Kidney (tissue), 13 donors: ENCODE measurements at regions not wholly inside any gene's neighbourhood (a gene's known extent, or its start where the extent isn't known, plus 50 kb on each side); places are given as distances from the start of the nearest gene placed in this dataset.
"Not testable (repeated sequence)": the region's sequence is repeated elsewhere in the genome, so short reads cannot be mapped to it uniquely, and the experiment has no call there.

Source experiments
- DNase-seq, 5 donors: peaks; one replicate each; pipeline ENCODE4 v3.0.0-alpha.2; 2013 to 2020
- FAIRE-seq: peaks from 2 replicates; lab custom pipeline; 2012; peaks lifted over from hg19 to GRCh38; lab: Jason Lieb, UNC
- H3K27ac ChIP-seq, 2 donors: one replicate each; pipeline ENCODE4 v1.7.0; 2013; ENCODE audit warnings: low read depth in 2 of 2, low read length in 2 of 2, inconsistent platforms in 1 of 2
- H3K27me3 ChIP-seq: one replicate; pipeline ENCODE4 v1.7.1; 2013; ENCODE audit warnings: low read length, inconsistent platforms; ENCODE audit not compliant: control insufficient read depth, insufficient read depth
- H3K36me3 ChIP-seq, 3 donors: one replicate each; pipeline versions ENCODE4 v1.7.0 to v1.7.1; 2013; ENCODE audit warnings: low read length in 3 of 3, control low read depth in 1 of 3, inconsistent platforms in 1 of 3; ENCODE audit not compliant: insufficient read depth in 3 of 3, control insufficient read depth in 2 of 3
- H3K4me1 ChIP-seq, 3 donors: one replicate each; pipeline versions ENCODE4 v1.7.0 to v1.7.1; 2013; ENCODE audit warnings: low read length in 3 of 3, inconsistent platforms in 1 of 3, low read depth in 1 of 3; ENCODE audit not compliant: control insufficient read depth in 2 of 3, insufficient read depth in 2 of 3
- H3K4me3 ChIP-seq, 3 donors: one replicate each; pipeline versions ENCODE4 v1.7.0 to v1.8.1; 2013; ENCODE audit warnings: low read length in 3 of 3, control low read depth in 1 of 3, inconsistent platforms in 1 of 3
- H3K9ac ChIP-seq, 3 donors: one replicate each; pipeline versions ENCODE4 v1.7.0 to v1.7.1; 2013; ENCODE audit warnings: low read length in 3 of 3, control low read depth in 1 of 3, inconsistent platforms in 1 of 3
- H3K9me3 ChIP-seq, 3 donors: one replicate each; pipeline versions ENCODE4 v1.7.0 to v1.7.1; 2013; ENCODE audit warnings: low read length in 3 of 3, control low read depth in 1 of 3, inconsistent platforms in 1 of 3; ENCODE audit not compliant: control insufficient read depth in 2 of 3, insufficient read depth in 1 of 3
- intact Hi-C: fragments of 100-400 bp; cut with DNase I; formaldehyde crosslinking; loops from one replicate; pipeline ENCODE4 v1.11.1; 2022
- TF ChIP-seq, protein P1 (sequence below): IDR thresholded peaks from 3 replicates; pipeline ENCODE4 v1.5.1; 2012; ENCODE audit warnings: mild to moderate bottlenecking, moderate library complexity, borderline replicate concordance; ENCODE audit not compliant: insufficient read depth; ENCODE audit errors: extremely low read depth
- donor health status: control.
- donor health status: control.
- donor health status: control.
- donor health status: control.
- donor health status: control.
- donor health status: DM: yes; HTN: yes; CAD: no.
- donor health status: Normal renal cell carcinoma (clear cell type).

DNA sequence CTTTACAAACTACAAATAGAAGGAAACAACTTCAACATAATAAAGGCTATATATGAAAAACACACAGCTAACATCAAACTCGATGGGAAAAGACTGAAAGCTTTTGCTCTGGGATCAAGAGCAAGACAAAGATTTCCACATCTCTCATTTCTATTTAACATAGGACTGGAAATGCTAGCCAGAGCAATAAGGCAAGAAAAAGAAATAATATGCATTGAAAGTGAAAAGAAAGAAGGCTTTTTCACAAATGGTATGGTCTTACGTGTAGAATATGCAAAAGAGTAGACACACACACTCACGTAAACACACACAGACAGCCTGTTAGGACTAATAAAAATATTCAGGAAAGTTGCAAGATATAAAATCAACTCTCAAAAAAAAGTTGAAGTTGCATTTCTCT, 660.5 kb upstream of the PCDH10 start:
- Histone ChIP-seq H3K9me3 (peaks cover 0 to 4% (median 2%) of the 10 kb centered on the region in 3 donors), H3K9ac (no peak overlapping the region), H3K4me3 (no peak overlapping the region), H3K4me1 (no peaks in the 10 kb centered on the region), H3K36me3 (no peaks in the 10 kb centered on the region), H3K27me3 (no peaks in the 10 kb centered on the region), H3K27ac (no peak overlapping the region)
- DNase-seq (no peak), FAIRE-seq (no peak)
- intact Hi-C loops: no loop called here
- TF ChIP-seq, protein P1, sequence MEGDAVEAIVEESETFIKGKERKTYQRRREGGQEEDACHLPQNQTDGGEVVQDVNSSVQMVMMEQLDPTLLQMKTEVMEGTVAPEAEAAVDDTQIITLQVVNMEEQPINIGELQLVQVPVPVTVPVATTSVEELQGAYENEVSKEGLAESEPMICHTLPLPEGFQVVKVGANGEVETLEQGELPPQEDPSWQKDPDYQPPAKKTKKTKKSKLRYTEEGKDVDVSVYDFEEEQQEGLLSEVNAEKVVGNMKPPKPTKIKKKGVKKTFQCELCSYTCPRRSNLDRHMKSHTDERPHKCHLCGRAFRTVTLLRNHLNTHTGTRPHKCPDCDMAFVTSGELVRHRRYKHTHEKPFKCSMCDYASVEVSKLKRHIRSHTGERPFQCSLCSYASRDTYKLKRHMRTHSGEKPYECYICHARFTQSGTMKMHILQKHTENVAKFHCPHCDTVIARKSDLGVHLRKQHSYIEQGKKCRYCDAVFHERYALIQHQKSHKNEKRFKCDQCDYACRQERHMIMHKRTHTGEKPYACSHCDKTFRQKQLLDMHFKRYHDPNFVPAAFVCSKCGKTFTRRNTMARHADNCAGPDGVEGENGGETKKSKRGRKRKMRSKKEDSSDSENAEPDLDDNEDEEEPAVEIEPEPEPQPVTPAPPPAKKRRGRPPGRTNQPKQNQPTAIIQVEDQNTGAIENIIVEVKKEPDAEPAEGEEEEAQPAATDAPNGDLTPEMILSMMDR: no peak

- H3K9me3 ChIP-seq: peaks cover 0 to 2% (median 0%) of the 10 kb centered on the region in 3 donors
- DNase-seq (no peak), FAIRE-seq (no peak)
- no peaks in the 10 kb centered on the region for H3K36me3 ChIP-seq
- intact Hi-C loops: no loop called here
- no peak overlapping the region for H3K4me3 ChIP-seq
- TF ChIP-seq, protein P1: no peak
- no peaks in the 10 kb centered on the region for H3K27me3 ChIP-seq
- H3K9ac ChIP-seq: no peak overlapping the region
- no peaks in the 10 kb centered on the region for H3K4me1 ChIP-seq
- H3K27ac ChIP-seq: no peak overlapping the region
Observed at GRCh38 chr4:132493476-132493875, 655.6 kb upstream of the PCDH10 start.

GRCh38 chr4:132495267-132495812, 653.8 kb upstream of the PCDH10 start:
- H3K27me3 ChIP-seq, H3K4me1 ChIP-seq, DNase-seq, intact Hi-C loops, FAIRE-seq, H3K27ac ChIP-seq, H3K4me3 ChIP-seq, H3K36me3 ChIP-seq, H3K9ac ChIP-seq, H3K9me3 ChIP-seq: not testable (repeated sequence)

DNA sequence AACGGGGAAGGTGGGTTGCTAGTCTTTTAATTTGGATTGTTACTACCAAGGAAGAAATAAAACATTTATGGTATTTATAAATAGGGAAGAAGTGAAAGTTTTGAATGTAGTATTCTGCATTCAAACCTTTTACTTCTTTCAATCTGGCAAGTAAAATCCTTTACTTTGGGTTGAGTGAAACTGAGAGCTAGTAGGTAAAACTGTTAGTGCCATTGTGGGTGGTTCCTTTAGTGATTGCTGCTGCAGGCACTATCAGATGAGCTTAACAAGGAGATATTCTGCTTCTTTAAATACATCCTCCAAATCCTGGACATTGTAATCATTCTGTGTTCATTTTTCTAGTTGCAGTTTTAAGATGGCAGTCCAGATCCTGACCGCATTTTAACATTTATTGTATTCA, 650.9 kb upstream of the PCDH10 start:
- Histone ChIP-seq H3K9ac (no peak overlapping the region), H3K27ac (no peak overlapping the region), H3K9me3 (no peaks in the 10 kb centered on the region), H3K27me3 (no peaks in the 10 kb centered on the region), H3K4me3 (no peak overlapping the region), H3K4me1 (no peaks in the 10 kb centered on the region), H3K36me3 (no peaks in the 10 kb centered on the region)
- FAIRE-seq (no peak), DNase-seq (no peak)
- TF ChIP-seq, protein P1: no peak
- intact Hi-C loops: no loop called here
